Prostate gland (tissue), 2 donors: ENCODE measurements at regions not wholly inside any gene's neighbourhood (a gene's known extent, or its start where the extent isn't known, plus 50 kb on each side); places are given as distances from the start of the nearest gene placed in this dataset.

Source experiments
- CTCF ChIP-seq, 4 experiments: fragments of 200-600 bp in 2 of 4; fragments of 450-650 bp in 2 of 4; sonication (generic) in 2 of 4; IDR thresholded peaks; 1 replicate in 3 of 4; 2 replicates in 1 of 4; pipeline ENCODE4 v1.5.1; 2016 to 2019; ENCODE audit warnings: antibody characterized with exemption in 4 of 4, mild to moderate bottlenecking in 2 of 4, moderate library complexity in 2 of 4
- POLR2A ChIP-seq: fragments of 450-650 bp; IDR thresholded peaks from one replicate; pipeline ENCODE4 v1.6.1; 2016; ENCODE audit warnings: antibody characterized with exemption, mild to moderate bottlenecking
- POLR2AphosphoS5 ChIP-seq: sonication (generic); formaldehyde crosslinking; IDR thresholded peaks from one replicate; pipeline ENCODE4 v1.6.1; 2017; ENCODE audit warnings: antibody characterized with exemption

GRCh38 chr12:30263434-30263833, 432.2 kb downstream of the IPO8 start:
- no peak for TF ChIP-seq CTCF (IDR thresholded peaks at IDR 0.05)
- TF ChIP-seq POLR2AphosphoS5 = no peak
- TF ChIP-seq POLR2A = no peak
